AG08395 (cell line): ENCODE measurements at regions not wholly inside any gene's neighbourhood (a gene's known extent, or its start where the extent isn't known, plus 50 kb on each side); places are given as distances from the start of the nearest gene placed in this dataset.
"Not testable (repeated sequence)": the region's sequence is repeated elsewhere in the genome, so short reads cannot be mapped to it uniquely, and the experiment has no call there.

Source experiments
- DNase-seq: peaks from one replicate; pipeline ENCODE4 v3.0.0; 2012; ENCODE audit warnings: mixed read lengths, low spot score

GRCh38 chr2:67777836-67778429, 284.9 kb downstream of the C1D start:
- no peak for DNase-seq

GRCh38 chr2:67780841-67781240, 282.0 kb downstream of the C1D start:
- DNase-seq: not testable (repeated sequence)

- peak; percentile 22 for DNase-seq
Measured at GRCh38 chr2:67782443-67782842, 280.4 kb downstream of the C1D start.

GRCh38 chr2:67783026-67783425, 279.8 kb downstream of the C1D start:
- DNase-seq: no peak

GRCh38 chr2:67790622-67791021, 272.2 kb downstream of the C1D start:
- peak; percentile 55 for DNase-seq

- no peak for DNase-seq
Measured at GRCh38 chr2:67792191-67792590, 270.6 kb downstream of the C1D start.

GRCh38 chr2:67792681-67793091, 270.1 kb downstream of the C1D start:
- DNase-seq: no peak

GRCh38 chr2:67797801-67798540, 264.8 kb downstream of the C1D start:
- peak; percentile 41 for DNase-seq

GRCh38 chr2:67798541-67799160, 264.2 kb downstream of the C1D start:
- no peak for DNase-seq

- DNase-seq: no peak
Measured at GRCh38 chr2:67799886-67800285, 262.9 kb downstream of the C1D start.

- no peak for DNase-seq
Measured at GRCh38 chr2:67802291-67802690, 260.5 kb downstream of the C1D start.

- DNase-seq: no peak
Measured at GRCh38 chr2:67802824-67803223, 260.0 kb downstream of the C1D start.

- no peak for DNase-seq
Measured at GRCh38 chr2:67806816-67807215, 256.0 kb downstream of the C1D start.

GRCh38 chr2:67808112-67808511, 254.7 kb downstream of the C1D start:
- DNase-seq: no peak

- DNase-seq: no peak
Measured at GRCh38 chr2:67812682-67813081, 250.1 kb downstream of the C1D start.

- no peak for DNase-seq
Measured at GRCh38 chr2:67823726-67824125, 239.1 kb downstream of the C1D start.

- DNase-seq: no peak
Measured at GRCh38 chr2:67824186-67824585, 238.6 kb downstream of the C1D start.

GRCh38 chr2:67825476-67825875, 237.3 kb downstream of the C1D start:
- peak; percentile 40 for DNase-seq

- no peak for DNase-seq
Measured at GRCh38 chr2:67828066-67828465, 234.7 kb downstream of the C1D start.

GRCh38 chr2:67829470-67829869, 233.3 kb downstream of the C1D start:
- DNase-seq: no peak

GRCh38 chr2:67833632-67834031, 229.2 kb downstream of the C1D start:
- DNase-seq: no peak

GRCh38 chr2:67834482-67834881, 228.3 kb downstream of the C1D start:
- DNase-seq: no peak

- no peak for DNase-seq
Measured at GRCh38 chr2:67835266-67835665, 227.5 kb downstream of the C1D start.
